CD14-positive monocyte (primary cell): ENCODE measurements at regions not wholly inside any gene's neighbourhood (a gene's known extent, or its start where the extent isn't known, plus 50 kb on each side); places are given as distances from the start of the nearest gene placed in this dataset.

Experiments used
- DNase-seq, 3 donors: peaks; one replicate each; pipeline ENCODE4 v3.0.0-alpha.2; 2011 to 2022
- H2AFZ ChIP-seq: 2 replicates; pipeline ENCODE4 v1.6.0; 2012; ENCODE audit warnings: mild to moderate bottlenecking, low read depth, low read length, inconsistent platforms; ENCODE audit not compliant: insufficient read depth, poor library complexity, severe bottlenecking
- H3K27ac ChIP-seq, 2 donors: 1 replicate in 1 of 2; 2 replicates in 1 of 2; pipeline ENCODE4 v1.5.1; 2012 to 2013; ENCODE audit warnings: low read length in 2 of 2, control low read depth in 1 of 2, inconsistent platforms in 1 of 2, low read depth in 1 of 2, mild to moderate bottlenecking in 1 of 2
- H3K27me3 ChIP-seq, 2 donors: one replicate each; pipeline versions ENCODE4 v1.6.0 to v1.6.1; 2011 to 2013; ENCODE audit warnings: low read length in 2 of 2; ENCODE audit not compliant: control insufficient read depth in 2 of 2, insufficient read depth in 2 of 2
- H3K36me3 ChIP-seq, 2 donors: replicated peaks in 1 of 2; 1 replicate in 1 of 2; 2 replicates in 1 of 2; pipeline versions ENCODE4 v1.5.1 to v1.6.1; 2012 to 2013; ENCODE audit warnings: low read length in 2 of 2, control low read depth in 1 of 2, inconsistent platforms in 1 of 2, mild to moderate bottlenecking in 1 of 2; ENCODE audit not compliant: insufficient read depth in 2 of 2, control insufficient read depth in 1 of 2
- H3K4me1 ChIP-seq, 2 donors: 1 replicate in 1 of 2; 2 replicates in 1 of 2; pipeline versions ENCODE4 v1.5.1 to v1.6.1; 2012 to 2013; ENCODE audit warnings: low read length in 2 of 2, control low read depth in 1 of 2, inconsistent platforms in 1 of 2, mild to moderate bottlenecking in 1 of 2, moderate library complexity in 1 of 2; ENCODE audit not compliant: insufficient read depth in 2 of 2, control insufficient read depth in 1 of 2
- H3K4me2 ChIP-seq: replicated peaks from 2 replicates; pipeline ENCODE3; 2012; ENCODE audit warnings: low read length, moderate library complexity, mild to moderate bottlenecking; ENCODE audit not compliant: poor library complexity, severe bottlenecking; ENCODE audit errors: extremely low read depth
- H3K4me3 ChIP-seq, 3 experiments: fragments of 200-600 bp in 1 of 3; sonication (generic) in 1 of 3; replicated peaks in 1 of 3; 1 replicate in 2 of 3; 2 replicates in 1 of 3; pipeline ENCODE4 v1.5.1; 2011 to 2013; ENCODE audit warnings: low read length in 3 of 3, mild to moderate bottlenecking in 3 of 3, control low read depth in 2 of 3, low read depth in 2 of 3, inconsistent platforms in 1 of 3, moderate library complexity in 1 of 3
- H3K79me2 ChIP-seq: 2 replicates; pipeline ENCODE4 v1.6.0; 2012; ENCODE audit warnings: mild to moderate bottlenecking, control low read depth, inconsistent platforms, low read length, moderate library complexity; ENCODE audit not compliant: insufficient read depth
- H3K9ac ChIP-seq: 2 replicates; pipeline ENCODE4 v1.6.0; 2017; ENCODE audit warnings: low read length, mild to moderate bottlenecking; ENCODE audit not compliant: insufficient read depth, poor library complexity, severe bottlenecking
- H3K9me3 ChIP-seq, 2 donors: replicated peaks in 1 of 2; 1 replicate in 1 of 2; 2 replicates in 1 of 2; pipeline versions ENCODE4 v1.5.1 to v1.6.1; 2012 to 2013; ENCODE audit warnings: low read length in 2 of 2, control low read depth in 1 of 2; ENCODE audit not compliant: control insufficient read depth in 1 of 2, insufficient read depth in 1 of 2
- H4K20me1 ChIP-seq: 2 replicates; pipeline ENCODE4 v1.6.0; 2012; ENCODE audit warnings: mild to moderate bottlenecking, low read length, control low read depth, moderate library complexity; ENCODE audit not compliant: insufficient read depth
- H3K27ac Mint-ChIP-seq, 7 donors: one replicate each; pipeline ENCODE4 v1.8.0; 2020; ENCODE audit warnings: mild to moderate bottlenecking in 7 of 7, mixed read lengths in 7 of 7, moderate library complexity in 6 of 7, inconsistent platforms in 2 of 7
- H3K27me3 Mint-ChIP-seq, 3 donors: one replicate each; pipeline ENCODE4 v1.8.0; 2021 to 2022; ENCODE audit warnings: low read depth in 3 of 3, mild to moderate bottlenecking in 3 of 3, mixed read lengths in 3 of 3, moderate library complexity in 3 of 3, inconsistent platforms in 1 of 3
- H3K36me3 Mint-ChIP-seq, 2 donors: one replicate each; pipeline ENCODE4 v1.8.0; 2020; ENCODE audit warnings: mixed read lengths in 2 of 2, inconsistent platforms in 1 of 2, mild to moderate bottlenecking in 1 of 2
- H3K4me1 Mint-ChIP-seq: one replicate; pipeline ENCODE4 v1.8.0; 2020; ENCODE audit warnings: mild to moderate bottlenecking, mixed read lengths
- H3K4me3 Mint-ChIP-seq, 2 donors: one replicate each; pipeline ENCODE4 v1.8.0; 2020; ENCODE audit warnings: mild to moderate bottlenecking in 2 of 2, mixed read lengths in 2 of 2, moderate library complexity in 1 of 2
- H3K9me3 Mint-ChIP-seq, 7 donors: one replicate each; pipeline ENCODE4 v1.8.0; 2020 to 2022; ENCODE audit warnings: mixed read lengths in 7 of 7, mild to moderate bottlenecking in 6 of 7, moderate library complexity in 6 of 7, inconsistent platforms in 2 of 7
- CTCF ChIP-seq: fragments of 200-600 bp; IDR thresholded peaks from one replicate; pipeline ENCODE4 v1.8.0; 2022; ENCODE audit warnings: antibody characterized with exemption, mild to moderate bottlenecking
- WGBS: methylation state at CpG from one replicate; pipeline ENCODE4 v1.1.5; 2013; ENCODE audit warnings: missing lambda C conversion rate; ENCODE audit not compliant: insufficient coverage; 5-methylcytosine and 5-hydroxymethylcytosine counted together
- intact Hi-C, 2 donors: fragments of 100-400 bp; cut with micrococcal nuclease; formaldehyde crosslinking; loops; one replicate each; pipeline versions ENCODE4 v1.15.0 to v1.15.1; 2023

- Histone ChIP-seq H3K4me1 (no peaks in the 10 kb centered on the region), H3K9ac (no peak overlapping the region), H4K20me1 (no peaks in the 10 kb centered on the region), H3K79me2 (no peaks in the 10 kb centered on the region), H2AFZ (no peak overlapping the region), H3K27ac (no peak overlapping the region), H3K9me3 (no peaks in the 10 kb centered on the region), H3K27me3 (no peaks in the 10 kb centered on the region), H3K36me3 (no peaks in the 10 kb centered on the region), H3K4me2 (no peak overlapping the region), H3K4me3 (no peak overlapping the region)
- Mint-ChIP-seq H3K4me1 (no peaks in the 10 kb centered on the region), H3K27ac (no peak overlapping the region), H3K4me3 (no peak overlapping the region), H3K36me3 (no peaks in the 10 kb centered on the region), H3K9me3 (peaks cover 0 to 1% (median 0%) of the 10 kb centered on the region in 7 donors), H3K27me3 (peaks cover 4 to 6% (median 4%) of the 10 kb centered on the region in 3 donors)
- no peak for TF ChIP-seq CTCF
- 95% methylated on average over 8 of the region's 16 CpGs for WGBS
- intact Hi-C loops: no loop called here
- DNase-seq: no peak
Observed at GRCh38 chr19:32165750-32166149, 179.7 kb upstream of the ZNF507 start.

GRCh38 chr19:32166238-32166637 is 179.2 kb upstream of the ZNF507 start:
- intact Hi-C loops: no loop called here

More at GRCh38 chr19:32166238-32166637, 179.2 kb upstream of the ZNF507 start:
- H3K4me3 ChIP-seq: no peak overlapping the region
- no peaks in the 10 kb centered on the region for H3K4me1 ChIP-seq
- H3K27ac ChIP-seq: no peak overlapping the region
- Mint-ChIP-seq H3K27ac (no peak overlapping the region), H3K27me3 (peaks cover 4 to 6% (median 4%) of the 10 kb centered on the region in 3 donors), H3K4me1 (no peaks in the 10 kb centered on the region), H3K4me3 (no peak overlapping the region), H3K36me3 (no peaks in the 10 kb centered on the region), H3K9me3 (peaks cover 0 to 1% (median 0%) of the 10 kb centered on the region in 7 donors)
- no peak overlapping the region for H3K9ac ChIP-seq
- H4K20me1 ChIP-seq: no peaks in the 10 kb centered on the region
- no peaks in the 10 kb centered on the region for H3K27me3 ChIP-seq
- DNase-seq: no peak
- H3K4me2 ChIP-seq: no peak overlapping the region
- H3K9me3 ChIP-seq: no peaks in the 10 kb centered on the region
- TF ChIP-seq CTCF: no peak
- H3K79me2 ChIP-seq: no peaks in the 10 kb centered on the region
- no peaks in the 10 kb centered on the region for H3K36me3 ChIP-seq
- no peak overlapping the region for H2AFZ ChIP-seq
- 78% methylated on average over 5 of the region's 9 CpGs for WGBS
